ENCODE measurements at regions not wholly inside any gene's neighbourhood (a gene's known extent, or its start where the extent isn't known, plus 50 kb on each side); places are given as distances from the start of the nearest gene placed in this dataset.
A peak's percentile ranks its signal among the peaks of the same experiment; 100 is the strongest.

- no peak for DNase-seq (ENCODE audit: low spot score)
Measured at GRCh38 chr1:58430421-58431275, 115.9 kb downstream of the OMA1 start.

GRCh38 chr1:58426918-58427317 lies 119.6 kb downstream of the OMA1 start:
- no peak for DNase-seq (ENCODE audit: low spot score)

- DNase-seq (ENCODE audit: low spot score), result no peak
Measured at GRCh38 chr1:58422436-58422835, 124.1 kb downstream of the OMA1 start.

GRCh38 chr1:58418283-58419228 lies 128.0 kb downstream of the OMA1 start:
- no peak for DNase-seq (ENCODE audit: low spot score)

- no peak for DNase-seq (ENCODE audit: low spot score)
Measured at GRCh38 chr1:58412071-58412580, 134.4 kb downstream of the OMA1 start.

- no peak for DNase-seq (ENCODE audit: low spot score)
Measured at GRCh38 chr1:58409890-58410289, 136.6 kb downstream of the OMA1 start.

GRCh38 chr1:58409336-58409735 lies 137.2 kb downstream of the OMA1 start:
- no peak for DNase-seq (ENCODE audit: low spot score)

GRCh38 chr1:58406301-58407071 lies 140.0 kb downstream of the OMA1 start:
- DNase-seq (ENCODE audit: low spot score), result no peak

GRCh38 chr1:58405660-58406059 lies 140.9 kb downstream of the OMA1 start:
- DNase-seq (ENCODE audit: low spot score), result no peak

GRCh38 chr1:58403894-58404293 lies 142.6 kb downstream of the OMA1 start:
- DNase-seq (ENCODE audit: low spot score), result no peak

- DNase-seq (ENCODE audit: low spot score), result no peak
Measured at GRCh38 chr1:58402444-58402843, 144.1 kb downstream of the OMA1 start.

GRCh38 chr1:58401991-58402390 lies 144.5 kb downstream of the OMA1 start:
- DNase-seq (ENCODE audit: low spot score), result no peak

GRCh38 chr1:58399176-58399575 lies 147.3 kb downstream of the OMA1 start:
- DNase-seq (ENCODE audit: low spot score), result no peak

GRCh38 chr1:58398714-58399113 lies 147.8 kb downstream of the OMA1 start:
- DNase-seq (ENCODE audit: low spot score), result no peak

- no peak for DNase-seq (ENCODE audit: low spot score)
Measured at GRCh38 chr1:58397187-58397820, 149.2 kb downstream of the OMA1 start.

- DNase-seq (ENCODE audit: low spot score), result no peak
Measured at GRCh38 chr1:58396150-58396549, 150.4 kb downstream of the OMA1 start.

GRCh38 chr1:58395355-58395754 lies 151.2 kb downstream of the OMA1 start:
- DNase-seq (ENCODE audit: low spot score), result no peak

GRCh38 chr1:58392083-58392482 lies 154.4 kb downstream of the OMA1 start:
- peak; percentile 54 for DNase-seq (ENCODE audit: low spot score)

GRCh38 chr1:58391514-58391913 lies 155.0 kb downstream of the OMA1 start:
- no peak for DNase-seq (ENCODE audit: low spot score)

- peak; percentile 37 for DNase-seq (ENCODE audit: low spot score)
Measured at GRCh38 chr1:58391056-58391455, 155.5 kb downstream of the OMA1 start.

- DNase-seq (ENCODE audit: low spot score), result no peak
Measured at GRCh38 chr1:58390091-58390490, 156.4 kb downstream of the OMA1 start.

Data from germinal center (tissue), 1 donor.